ENCODE measurements at regions not wholly inside any gene's neighbourhood (a gene's known extent, or its start where the extent isn't known, plus 50 kb on each side); places are given as distances from the start of the nearest gene placed in this dataset.
A peak's percentile ranks its signal among the peaks of the same experiment; 100 is the strongest.

- no peak for DNase-seq (ENCODE audit: low read depth in 2 of 2)
Observed at GRCh38 chr2:220842901-220843665, 729.0 kb downstream of the EPHA4 start.

- no peak for DNase-seq (ENCODE audit: low read depth in 2 of 2)
Observed at GRCh38 chr2:220845766-220846273, 726.3 kb downstream of the EPHA4 start.

DNA sequence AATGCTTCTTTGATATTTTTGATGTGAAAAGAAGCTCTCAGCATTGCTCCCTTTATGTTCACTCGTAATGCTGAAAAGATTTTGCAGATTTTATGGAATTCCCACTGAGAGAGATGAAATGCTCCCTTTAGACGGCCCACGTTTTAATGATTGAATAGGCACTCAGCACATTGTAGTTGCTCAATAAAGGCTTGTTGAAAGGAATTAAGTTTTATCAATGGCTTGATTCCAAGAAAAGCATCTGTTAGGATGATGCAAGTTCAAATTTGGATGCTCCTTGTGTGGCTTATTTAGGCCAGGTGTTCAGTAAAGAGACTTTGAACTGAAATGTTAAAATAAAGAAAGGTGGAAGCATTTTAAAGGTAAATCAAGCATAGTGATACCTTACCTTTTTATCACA, 725.1 kb downstream of the EPHA4 start:
- peak; percentile 17 to 18 for DNase-seq (ENCODE audit: low read depth in 2 of 2)

GRCh38 chr2:220847589-220847988, 724.5 kb downstream of the EPHA4 start:
- DNase-seq (ENCODE audit: low read depth in 2 of 2), result peak; percentile 60 to 64

GRCh38 chr2:220849433-220849832, 722.7 kb downstream of the EPHA4 start:
- DNase-seq (ENCODE audit: low read depth in 2 of 2), result no peak

DNA sequence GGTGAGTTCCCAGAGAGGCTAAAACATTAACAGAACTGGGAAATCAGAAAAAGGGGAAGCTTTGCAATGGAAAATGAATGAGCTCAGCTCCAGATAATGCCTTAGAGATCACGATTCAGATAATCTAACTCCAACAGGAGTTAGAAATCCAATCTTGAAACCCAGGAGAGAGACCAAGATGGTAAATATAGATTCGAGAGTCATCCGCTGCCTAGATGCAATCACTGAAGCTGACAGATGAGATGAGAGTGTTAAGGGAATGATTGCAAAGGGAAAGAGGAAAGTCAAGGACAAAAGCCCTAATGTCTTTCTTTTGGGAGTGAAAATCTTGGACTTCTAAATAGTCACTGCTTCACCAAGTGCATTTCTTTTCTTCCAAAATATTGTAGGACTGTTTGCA, 722.0 kb downstream of the EPHA4 start:
- DNase-seq (ENCODE audit: low read depth in 2 of 2), result no peak

GRCh38 chr2:220855296-220855695, 716.8 kb downstream of the EPHA4 start:
- no peak for DNase-seq (ENCODE audit: low read depth in 2 of 2)

- DNase-seq (ENCODE audit: low read depth in 2 of 2), result no peak
Observed at GRCh38 chr2:220856486-220856885, 715.6 kb downstream of the EPHA4 start.

GRCh38 chr2:220857368-220857767, 714.7 kb downstream of the EPHA4 start:
- DNase-seq (ENCODE audit: low read depth in 2 of 2), result no peak

DNA sequence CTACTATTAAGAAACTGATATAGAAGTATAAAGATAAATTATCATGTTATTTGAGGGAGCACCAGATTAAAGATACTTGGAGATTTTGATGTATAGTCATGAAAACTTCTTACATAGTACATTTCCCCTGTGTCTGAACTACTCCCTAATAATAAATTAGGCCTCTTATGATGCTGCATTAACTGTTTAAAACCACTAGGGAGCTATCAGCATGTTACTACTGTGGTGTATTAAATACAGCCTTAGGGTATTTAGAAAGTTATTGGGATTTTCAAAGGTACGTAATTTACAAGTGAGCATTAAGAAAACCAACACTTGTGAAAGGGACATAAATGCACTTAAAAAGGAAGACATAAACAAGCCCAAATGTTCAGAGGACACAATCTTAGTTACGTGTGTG, 714.0 kb downstream of the EPHA4 start:
- no peak for DNase-seq (ENCODE audit: low read depth in 2 of 2)

DNA sequence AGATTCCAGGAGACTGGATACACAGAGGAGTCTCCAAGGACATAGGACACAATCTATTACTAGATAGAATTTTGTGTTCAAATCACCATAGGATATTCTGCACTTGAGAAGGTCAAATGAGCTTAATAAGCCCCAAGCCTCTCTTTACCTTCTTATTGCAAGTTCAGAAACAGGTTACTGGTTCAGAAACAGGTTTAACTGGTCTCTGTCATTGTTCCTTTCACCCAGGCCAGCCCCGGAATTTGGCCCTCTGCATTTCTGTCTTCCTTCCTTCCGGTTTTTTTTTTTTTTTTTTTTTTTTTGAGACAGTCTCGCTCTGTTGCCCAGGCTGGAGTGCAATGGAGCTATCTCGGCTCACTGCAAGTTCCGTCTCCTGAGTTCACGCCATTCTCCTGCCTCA, 700.2 kb downstream of the EPHA4 start:
- DNase-seq (ENCODE audit: low read depth in 2 of 2), result no peak

DNA sequence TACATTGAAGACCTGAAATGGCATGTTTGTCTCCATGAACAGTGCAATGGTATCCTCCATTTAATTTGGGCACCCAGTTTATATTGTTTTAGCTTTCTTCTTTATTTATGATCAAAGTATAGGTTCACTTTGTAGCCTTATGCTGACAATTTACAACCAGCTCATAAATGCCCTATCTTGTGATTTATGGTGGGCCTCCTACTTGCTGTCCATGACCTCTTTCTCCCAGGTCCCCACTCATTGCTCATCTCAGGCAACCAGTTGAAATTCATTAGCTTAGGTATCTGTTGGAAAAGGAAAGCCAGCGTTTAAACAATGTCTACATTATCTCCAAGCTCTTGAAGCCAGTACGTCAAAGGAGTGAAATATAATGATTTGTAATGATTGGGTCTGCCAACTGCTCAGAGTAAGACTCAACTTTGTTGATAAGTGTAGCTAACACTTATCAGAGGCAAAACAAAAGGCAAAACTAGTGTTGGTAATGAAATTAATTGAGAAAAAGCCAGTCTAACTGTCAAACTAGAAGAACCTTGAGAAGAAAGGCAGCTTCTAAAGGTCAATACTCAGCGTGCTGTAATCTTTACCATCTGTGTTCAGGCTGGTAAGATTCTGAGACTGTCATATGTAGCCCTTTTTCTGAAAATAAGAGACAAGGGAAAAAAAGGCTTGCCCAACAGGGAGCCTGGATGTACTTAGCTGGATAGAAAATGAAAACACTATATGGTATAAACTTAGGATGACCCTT, 695.9 kb downstream of the EPHA4 start:
- DNase-seq (ENCODE audit: low read depth in 2 of 2), result no peak

GRCh38 chr2:220877491-220877890, 694.6 kb downstream of the EPHA4 start:
- DNase-seq (ENCODE audit: low read depth in 2 of 2), result no peak

DNA sequence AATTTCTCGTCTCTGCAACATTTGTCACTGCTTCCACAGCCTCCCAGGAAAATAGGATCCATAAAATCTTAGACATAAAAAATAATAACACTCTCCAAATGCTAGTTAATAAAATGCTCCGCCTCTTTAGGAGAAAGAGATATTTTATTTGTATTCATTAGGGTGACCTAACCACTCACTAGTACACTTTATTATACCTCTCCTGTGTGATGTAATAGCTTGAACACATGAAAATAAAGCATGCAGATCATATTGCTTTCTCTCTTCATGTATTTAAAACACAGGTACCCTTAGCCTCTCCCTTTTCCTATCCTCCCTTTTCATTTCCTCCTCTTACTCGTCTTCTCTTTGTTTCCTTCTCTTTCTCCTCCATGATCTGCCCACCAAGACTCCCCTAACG, 694.2 kb downstream of the EPHA4 start:
- DNase-seq (ENCODE audit: low read depth in 2 of 2), result no peak

GRCh38 chr2:220880623-220881596, 691.2 kb downstream of the EPHA4 start:
- DNase-seq (ENCODE audit: low read depth in 2 of 2), result no peak

DNA sequence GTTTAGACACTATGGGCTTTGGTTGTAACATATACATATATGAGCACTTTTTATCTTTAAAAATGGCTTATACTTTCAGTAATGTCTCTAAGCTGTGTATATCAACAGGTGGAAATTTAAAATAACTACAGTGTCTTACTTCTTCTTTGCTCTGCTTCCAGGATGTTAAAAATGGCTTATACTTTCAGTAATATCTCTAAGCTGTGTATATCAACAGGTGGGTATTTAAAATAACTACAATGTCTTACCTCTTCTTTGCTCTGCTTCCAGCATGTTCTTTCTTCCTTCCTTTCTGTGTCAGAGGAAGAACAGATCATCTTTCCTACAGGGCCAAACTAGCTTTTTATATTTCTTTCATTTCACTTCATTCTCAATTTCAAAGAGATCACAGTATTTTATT, 689.6 kb downstream of the EPHA4 start:
- DNase-seq (ENCODE audit: low read depth in 2 of 2), result no peak

DNA sequence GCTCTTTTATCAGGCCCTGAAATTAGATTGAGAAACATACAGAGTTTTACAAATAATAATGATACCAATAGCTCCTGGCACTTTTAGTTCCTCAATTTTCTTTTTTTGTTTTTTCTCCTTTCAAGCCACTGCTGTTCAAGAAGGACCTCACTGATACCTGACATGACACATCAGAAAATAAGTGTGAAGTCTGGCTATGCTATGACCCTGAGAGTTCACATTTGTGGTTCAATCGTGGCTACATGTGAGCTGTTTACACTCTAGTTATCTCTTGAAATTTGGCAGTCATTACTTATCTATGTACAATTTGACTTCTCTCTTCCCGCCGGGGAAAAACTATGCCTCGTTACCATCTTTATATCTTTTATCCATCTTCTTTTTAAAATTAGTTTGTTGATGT, 686.5 kb downstream of the EPHA4 start:
- DNase-seq (ENCODE audit: low read depth in 2 of 2), result no peak

DNA sequence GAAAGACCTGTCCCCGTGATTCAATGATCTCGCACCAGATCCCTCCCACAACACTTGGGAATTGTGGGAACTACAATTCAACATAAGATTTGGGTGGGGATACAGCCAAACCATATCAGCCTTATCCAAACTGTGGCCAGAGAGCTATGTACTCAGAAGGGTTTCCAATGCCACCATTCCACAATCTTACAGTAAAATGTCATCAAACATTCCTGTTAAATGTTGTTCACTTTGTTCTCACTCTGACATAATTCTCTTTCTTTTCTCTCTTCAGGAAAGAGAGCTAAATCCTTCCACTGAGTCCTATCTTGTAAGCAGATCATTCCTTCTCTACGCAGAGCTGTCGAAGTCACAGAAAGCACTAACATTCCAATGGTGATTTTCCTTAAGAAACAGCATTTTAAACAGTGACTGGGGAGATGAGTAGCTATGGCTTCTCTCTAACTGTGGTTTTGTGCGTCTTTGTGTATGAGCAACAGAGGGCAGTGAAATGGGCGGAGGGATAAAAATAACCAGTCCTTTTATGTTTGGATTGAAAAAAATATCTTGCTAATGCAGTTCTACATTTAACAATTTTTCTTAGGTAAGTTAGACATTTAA, 684.7 kb downstream of the EPHA4 start:
- DNase-seq (ENCODE audit: low read depth in 2 of 2), result no peak

GRCh38 chr2:220887876-220888275, 684.2 kb downstream of the EPHA4 start:
- no peak for DNase-seq (ENCODE audit: low read depth in 2 of 2)

GRCh38 chr2:220890931-220891330, 681.2 kb downstream of the EPHA4 start:
- DNase-seq (ENCODE audit: low read depth in 2 of 2), result no peak

DNA sequence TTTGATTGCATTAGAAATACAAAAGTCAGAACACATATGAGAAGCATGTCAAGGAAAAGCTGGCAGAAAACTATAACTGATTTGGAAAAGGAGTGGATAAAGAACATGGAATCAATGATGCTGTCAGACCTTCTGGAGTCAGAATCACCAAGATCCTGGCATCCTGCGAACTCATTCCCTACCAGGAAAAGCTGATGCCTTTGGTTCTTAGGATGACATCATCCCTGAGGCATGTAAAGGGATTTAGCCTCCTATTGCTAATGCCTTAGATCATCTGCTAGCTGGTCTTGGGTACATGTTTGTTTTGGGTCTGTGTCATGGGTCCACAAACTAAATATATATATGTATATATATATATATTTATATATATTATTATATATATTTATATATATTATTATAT, 680.7 kb downstream of the EPHA4 start:
- DNase-seq (ENCODE audit: low read depth in 2 of 2), result peak; percentile 36 to 40

Data from fibroblast of skin of left quadriceps (primary cell).